ENCODE measurements at regions not wholly inside any gene's neighbourhood (a gene's known extent, or its start where the extent isn't known, plus 50 kb on each side); places are given as distances from the start of the nearest gene placed in this dataset.

- in situ Hi-C loops (cut with MboI), result no loop called here
- no peaks in the 10 kb centered on the region for H4K20me1 ChIP-seq (replicated peaks; ENCODE audit: control insufficient read depth, insufficient read depth, low read length)
- ChIA-PET CTCF (ENCODE audit: low intra/inter-chr PET ratio) (no interaction called here), POLR2A (interaction anchor here (0.6 kb wide), 1 partner anchor 13 kb away, joined by 4 read pairs; no protein-coding TSS in a partner anchor)
- FAIRE-seq, result no peak
- no peaks in the 10 kb centered on the region for H3K9me3 ChIP-seq (replicated peaks; ENCODE audit: control insufficient read depth, insufficient read depth, low read depth, low read length)
- TF ChIP-seq ZNF589 (CRISPR knock-in tag; IDR thresholded peaks at IDR 0.05; ENCODE audit: low read depth), result no peak
- TF ChIP-seq ZEB2 (IDR thresholded peaks at IDR 0.05), result no peak
- no peak for TF ChIP-seq JUN (IDR thresholded peaks at IDR 0.05; ENCODE audit: borderline replicate concordance, low read depth, low read length)
- no peak for TF ChIP-seq JUN (CRISPR knock-in tag; IDR thresholded peaks at IDR 0.05; ENCODE audit: borderline replicate concordance)
- TF ChIP-seq L3MBTL2 (IDR thresholded peaks at IDR 0.05), result no peak
- no peak for TF ChIP-seq ZNF780A (CRISPR knock-in tag; IDR thresholded peaks at IDR 0.05)
- TF ChIP-seq ATF6 (CRISPR knock-in tag; IDR thresholded peaks at IDR 0.05), result no peak
- no peak for TF ChIP-seq PML (IDR thresholded peaks at IDR 0.05; ENCODE audit: low read length)
- no peak for TF ChIP-seq MXD1 (CRISPR knock-in tag; IDR thresholded peaks at IDR 0.05; ENCODE audit: borderline replicate concordance, poor library complexity, severe bottlenecking)
- no peak for TF ChIP-seq IRF9 (tag; IDR thresholded peaks at IDR 0.05)
- TF ChIP-seq BCOR (IDR thresholded peaks at IDR 0.05), result no peak
- no peak for TF ChIP-seq HOXB6 (CRISPR knock-in tag; IDR thresholded peaks at IDR 0.05; ENCODE audit: borderline replicate concordance)
- no peak for TF ChIP-seq ELF2 (CRISPR knock-in tag; IDR thresholded peaks at IDR 0.05)
- TF ChIP-seq SUPT5H (IDR thresholded peaks at IDR 0.05), result no peak
- intact Hi-C loops (cut with micrococcal nuclease), result no loop called here
- no peak overlapping the region for H3K27ac ChIP-seq (ENCODE audit: extremely low read depth, low read depth, low read length)
- no peaks in the 10 kb centered on the region for H3K36me3 ChIP-seq (ENCODE audit: control insufficient read depth, insufficient read depth, low read length)
- no peaks in the 10 kb centered on the region for H3K79me2 ChIP-seq (ENCODE audit: control insufficient read depth, insufficient read depth, low read length)
- DNase-seq (ENCODE audit: extremely low read depth in 1 of 4, low spot score in 3 of 4), result no peak
- no peak overlapping the region for H3K9ac ChIP-seq (ENCODE audit: insufficient read depth in 1 of 2, low read depth in 2 of 2, low read length in 2 of 2)
- H3K4me1 ChIP-seq (replicated peaks in 1 of 2; ENCODE audit: control insufficient read depth in 2 of 2, insufficient read depth in 2 of 2, low read length in 2 of 2), result no peaks in the 10 kb centered on the region
- no peak overlapping the region for H3K4me3 ChIP-seq
- no TSS peak for BruUV-seq (replicated peaks)
- ATAC-seq, result no peak
- no peaks in the 10 kb centered on the region for H3K27me3 ChIP-seq (ENCODE audit: control insufficient read depth in 2 of 2, insufficient read depth in 2 of 2, low read length in 2 of 2)
- no peak overlapping the region for H2AFZ ChIP-seq (ENCODE audit: low read depth, low read length)
- H3K4me2 ChIP-seq (ENCODE audit: insufficient read depth, low read length), result no peak overlapping the region
- no peaks in the 10 kb centered on the region for H3K9me1 ChIP-seq (ENCODE audit: control insufficient read depth, insufficient read depth, low read length)
- 0% methylated on average over 4 of the region's 4 CpGs for WGBS (ENCODE audit: insufficient coverage, low coverage, missing lambda C conversion rate)
These were observed 69.5 kb upstream of the MC3R start for GRCh38 chr20:56179051-56179450.
